GM10847 (cell line): ENCODE measurements at regions not wholly inside any gene's neighbourhood (a gene's known extent, or its start where the extent isn't known, plus 50 kb on each side); places are given as distances from the start of the nearest gene placed in this dataset.

ENCODE experiments used
- POLR2A ChIP-seq: IDR thresholded peaks from 2 replicates; pipeline ENCODE4 v1.6.1; 2011; ENCODE audit not compliant: insufficient read length; ENCODE audit errors: extremely low read depth

DNA sequence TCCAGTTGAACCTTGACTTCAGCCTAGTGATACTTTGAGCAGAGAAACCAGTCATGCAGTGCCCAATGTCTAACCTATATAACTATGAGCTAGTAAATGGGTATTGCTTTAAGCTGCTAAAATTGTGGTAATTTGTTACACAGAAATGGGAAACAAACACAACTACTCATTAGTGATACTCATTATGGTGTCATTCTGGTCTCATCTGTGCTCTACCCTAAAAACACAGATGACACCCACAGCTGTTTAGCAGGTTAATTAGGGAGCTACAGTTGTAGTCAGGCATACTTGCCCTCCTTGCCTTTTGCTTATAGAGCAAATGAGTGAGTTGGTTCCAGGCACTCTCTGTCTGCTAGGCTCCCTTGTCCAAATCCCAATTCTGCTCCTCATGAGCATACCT is 50.0 kb upstream of the ATF7IP start:
- TF ChIP-seq POLR2A, result no peak
